Stimulated activated CD4-positive, alpha-beta T cell treated with anti-CD3 and anti-CD28 coated beads, Interleukin-4, amount 100 ng/mL, for 48 hours (primary cell): ENCODE measurements at regions not wholly inside any gene's neighbourhood (a gene's known extent, or its start where the extent isn't known, plus 50 kb on each side); places are given as distances from the start of the nearest gene placed in this dataset.
"Not testable (repeated sequence)": the region's sequence is repeated elsewhere in the genome, so short reads cannot be mapped to it uniquely, and the experiment has no call there.

ENCODE experiments used
- DNase-seq, 2 donors: peaks; one replicate each; pipeline ENCODE4 v3.0.0-alpha.2; 2020; ENCODE audit warnings: low read depth in 2 of 2

DNA sequence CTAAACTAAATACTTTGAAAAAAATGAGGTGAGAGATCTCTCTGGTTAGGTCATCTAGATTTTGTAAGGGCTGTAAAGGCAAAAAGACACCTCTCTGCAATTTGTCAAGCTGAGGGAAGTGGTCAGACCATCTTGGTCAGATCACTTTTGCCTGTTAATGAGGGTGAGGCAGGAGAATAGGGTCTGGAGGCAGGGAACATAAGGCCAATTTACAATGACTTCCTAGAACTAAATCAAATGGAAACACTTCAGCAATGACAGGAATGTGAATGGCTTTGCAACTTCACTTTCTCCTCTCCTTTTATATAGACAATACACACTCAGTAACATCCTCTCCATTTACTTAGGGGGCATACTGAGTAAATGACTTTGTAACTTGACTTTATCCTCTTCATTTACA is 1653.4 kb downstream of the SLITRK5 start:
- no peak for DNase-seq

DNA sequence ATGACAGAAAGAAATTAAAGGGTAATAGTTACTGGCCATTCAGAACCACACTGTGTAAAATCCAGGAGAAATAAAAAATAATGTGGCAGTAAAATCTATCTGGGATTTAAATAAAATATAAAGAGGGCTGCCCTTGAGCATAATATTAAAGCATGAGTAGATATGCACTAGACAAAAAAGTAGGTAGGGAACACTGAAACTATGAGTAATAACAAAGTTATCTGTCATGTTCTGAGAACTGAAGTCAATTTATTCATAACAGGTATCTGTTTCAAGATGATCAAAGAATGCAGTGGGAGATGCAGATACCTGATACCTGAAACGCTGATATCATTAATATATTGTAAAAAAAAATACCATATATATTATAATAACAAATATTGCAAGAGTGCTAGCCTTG is 1672.0 kb downstream of the SLITRK5 start:
- DNase-seq, result no peak

DNA sequence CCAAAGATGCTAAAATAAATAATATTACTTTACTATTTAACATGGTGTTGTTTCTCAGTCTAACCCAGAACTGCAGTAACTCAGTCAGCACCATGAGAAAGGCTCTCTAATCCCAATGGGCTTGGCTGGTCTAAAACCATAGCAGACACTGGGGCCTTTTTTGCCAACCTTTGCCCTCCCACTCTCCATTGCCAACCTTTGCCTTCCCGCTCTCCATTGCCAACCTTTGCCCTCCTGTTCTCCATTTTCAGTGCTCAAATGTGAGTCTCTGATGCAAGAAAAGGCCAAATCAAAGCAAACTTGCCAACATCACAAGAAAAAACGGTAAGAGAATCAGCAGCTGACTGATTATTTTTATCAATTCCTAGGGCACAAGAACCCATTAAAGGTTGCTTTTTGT is 1681.2 kb downstream of the SLITRK5 start:
- no peak for DNase-seq

DNA sequence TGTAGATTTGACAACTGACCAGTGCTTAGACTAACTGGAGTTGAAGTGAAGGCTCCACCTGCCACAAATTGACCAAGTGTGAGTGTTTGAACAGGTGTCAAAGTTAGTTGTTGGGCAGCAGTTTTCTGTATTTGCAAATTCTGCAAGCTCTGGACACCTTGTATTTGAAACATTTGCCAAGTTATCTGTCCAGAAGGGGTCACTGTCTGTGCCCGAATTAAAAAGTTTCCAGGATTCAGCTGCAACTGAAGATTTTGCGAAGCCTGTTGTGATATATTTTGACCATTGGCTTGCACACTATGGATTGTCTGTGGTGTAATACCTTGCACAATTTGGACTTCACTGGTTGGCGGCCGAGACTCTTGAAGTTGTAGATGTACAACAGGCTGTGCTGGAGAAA is 1690.7 kb downstream of the SLITRK5 start:
- no peak for DNase-seq

DNA sequence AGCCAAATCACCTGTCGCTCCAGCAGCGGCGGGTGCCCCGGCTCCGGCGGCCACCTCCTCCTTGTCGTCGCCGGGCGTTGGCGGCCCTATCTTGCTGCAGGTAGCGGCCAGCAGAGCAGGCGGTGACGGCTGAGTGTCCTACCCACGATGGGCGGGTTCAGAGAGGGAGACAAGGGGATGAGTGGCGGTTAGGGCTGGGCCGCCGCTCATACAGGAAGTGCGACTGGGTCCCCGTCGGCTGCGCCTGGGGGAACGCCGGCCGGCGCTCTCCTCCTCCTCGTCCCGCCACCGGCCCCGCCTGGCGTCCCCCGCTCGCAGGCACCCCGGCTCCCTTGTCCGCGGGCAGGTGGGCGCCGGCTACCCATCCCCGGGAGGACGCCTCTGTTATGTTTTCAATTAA is 1692.0 kb downstream of the SLITRK5 start:
- no peak for DNase-seq

DNA sequence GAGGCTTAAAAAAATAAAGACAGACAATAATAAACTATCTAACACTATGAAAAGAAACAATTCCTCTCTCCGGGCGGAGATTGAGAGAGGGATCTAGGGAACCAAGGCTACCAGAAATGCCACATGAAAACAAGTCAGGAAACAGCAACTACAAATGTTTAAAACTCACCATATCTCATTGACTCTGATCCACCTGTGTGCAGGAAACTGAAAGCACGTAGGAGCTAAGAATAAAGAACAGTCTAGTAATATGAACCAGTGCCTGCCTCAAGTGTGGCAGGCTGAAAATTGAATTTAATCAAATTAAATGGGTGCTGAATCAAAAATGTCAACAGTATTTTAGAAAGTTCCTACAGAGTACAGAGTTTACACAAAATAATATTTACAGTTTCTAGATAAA is 1701.0 kb downstream of the SLITRK5 start:
- DNase-seq, result no peak

DNA sequence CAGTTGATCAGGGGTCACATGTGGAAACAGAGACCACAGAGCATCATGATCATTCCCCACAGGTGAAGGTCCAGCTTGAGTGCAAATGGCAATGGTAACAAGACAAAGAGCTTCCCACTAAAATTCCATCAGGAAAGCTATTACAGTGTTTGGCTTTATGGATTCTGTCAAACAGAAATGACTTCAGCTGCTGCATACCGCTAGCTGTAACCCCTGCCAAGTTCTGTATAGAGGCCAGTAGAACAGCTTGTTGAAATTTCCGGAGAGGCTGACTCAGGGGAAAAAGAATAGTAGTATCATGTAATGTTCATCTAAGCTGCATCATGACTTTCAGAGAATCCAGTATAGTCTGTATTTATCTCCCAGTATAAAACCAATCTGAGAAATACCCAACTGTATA is 1704.7 kb downstream of the SLITRK5 start:
- DNase-seq, result no peak

DNA sequence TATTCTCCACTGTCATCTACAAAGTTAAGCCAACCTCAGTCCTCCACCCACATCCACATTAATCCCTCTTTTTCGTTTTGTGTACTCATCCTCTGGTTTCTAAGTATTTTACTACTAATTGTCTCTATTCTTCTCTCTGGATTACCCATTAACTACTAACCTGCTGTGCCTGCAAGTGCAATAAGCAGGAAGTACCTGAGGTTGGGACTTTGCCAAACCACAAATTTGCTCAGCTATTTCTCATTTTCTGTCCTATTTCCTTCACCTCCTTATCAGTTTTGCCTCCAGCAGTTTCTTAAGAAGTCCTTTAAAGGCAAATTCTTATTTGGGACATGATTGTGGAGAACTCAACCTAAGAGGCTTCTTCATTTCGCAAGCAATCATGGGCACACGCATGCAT is 1708.9 kb downstream of the SLITRK5 start:
- no peak for DNase-seq

DNA sequence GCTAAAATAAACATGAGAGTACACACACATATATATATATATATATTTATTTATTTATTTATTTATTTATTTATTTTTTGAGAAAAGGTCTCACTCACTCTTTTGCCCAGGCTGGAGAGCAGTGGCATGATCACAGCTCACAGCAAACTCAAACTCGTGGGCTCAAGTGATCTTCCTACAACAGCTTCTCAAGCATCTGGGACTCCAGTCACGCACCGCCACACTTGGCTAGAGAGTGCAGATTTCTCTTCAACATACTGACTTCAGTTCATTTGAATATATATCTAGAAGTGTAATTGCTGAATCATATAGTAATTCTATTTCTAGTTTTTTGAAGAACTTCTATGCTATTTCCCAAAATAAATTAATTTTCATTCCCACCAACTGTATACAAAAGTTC is 1711.8 kb downstream of the SLITRK5 start:
- no peak for DNase-seq

DNA sequence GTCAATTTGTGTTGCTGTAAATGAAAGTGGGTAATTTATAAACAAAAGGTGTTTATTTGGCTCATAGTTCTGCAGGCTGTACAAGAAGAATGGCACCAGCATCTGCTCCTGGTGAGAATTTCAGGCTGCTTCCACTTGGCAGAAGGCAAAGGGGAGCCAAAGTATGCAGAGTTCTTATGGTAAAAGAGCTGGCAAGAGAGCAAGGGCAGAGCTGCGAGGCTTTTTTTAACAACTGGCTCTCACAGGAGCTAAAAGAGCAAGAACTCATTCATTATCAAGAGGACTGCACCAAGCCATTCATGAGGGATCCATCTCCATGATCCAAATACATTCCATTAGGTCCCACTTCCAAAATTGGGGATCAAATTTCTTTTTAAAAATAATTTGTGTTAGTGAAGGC is 1712.7 kb downstream of the SLITRK5 start:
- DNase-seq, result no peak

DNA sequence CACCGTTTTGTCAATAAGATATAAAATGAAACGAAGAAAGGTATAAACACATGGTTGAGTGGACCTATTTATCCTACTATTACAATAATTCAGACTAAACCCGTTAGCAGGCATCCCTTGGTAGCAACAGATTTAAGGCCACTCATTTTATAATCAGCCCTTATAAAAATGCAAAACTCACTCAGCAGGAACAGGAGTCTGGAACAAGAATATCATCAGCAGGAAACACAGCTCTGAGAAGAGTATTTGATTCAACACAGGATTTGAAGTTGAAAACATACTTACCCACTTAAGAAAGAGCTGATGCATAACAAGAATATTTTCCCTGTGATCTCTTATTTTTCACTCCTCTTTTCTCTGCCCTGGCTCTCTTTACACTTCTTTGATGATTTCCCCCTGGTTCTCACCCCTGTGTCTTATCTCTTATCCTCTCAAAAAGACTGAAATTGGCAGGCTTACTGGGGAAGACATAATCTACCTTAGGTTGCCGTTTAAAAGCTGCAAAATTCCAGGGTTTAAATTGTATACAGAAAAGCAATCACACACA is 1722.7 kb downstream of the SLITRK5 start:
- DNase-seq, result no peak

DNA sequence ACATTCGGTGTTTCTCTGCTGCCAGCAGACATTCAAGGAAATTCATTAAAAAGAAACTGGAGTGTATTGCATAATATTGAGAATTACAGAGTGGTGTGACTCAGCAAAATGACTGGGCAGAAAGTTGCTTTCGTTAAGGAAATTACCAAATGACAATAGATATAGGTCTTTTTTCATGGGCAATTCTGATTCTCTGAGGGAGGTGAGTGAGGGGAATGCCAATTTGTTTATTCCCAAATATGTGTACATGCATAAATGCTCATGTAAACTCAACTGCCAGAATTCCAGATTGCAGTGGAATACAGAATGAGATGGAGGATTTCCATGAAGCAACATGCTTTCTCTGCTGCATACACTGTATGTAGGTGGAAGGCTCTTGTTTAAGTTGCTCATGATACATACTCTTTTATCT is 1730.1 kb downstream of the SLITRK5 start:
- DNase-seq, result no peak

DNA sequence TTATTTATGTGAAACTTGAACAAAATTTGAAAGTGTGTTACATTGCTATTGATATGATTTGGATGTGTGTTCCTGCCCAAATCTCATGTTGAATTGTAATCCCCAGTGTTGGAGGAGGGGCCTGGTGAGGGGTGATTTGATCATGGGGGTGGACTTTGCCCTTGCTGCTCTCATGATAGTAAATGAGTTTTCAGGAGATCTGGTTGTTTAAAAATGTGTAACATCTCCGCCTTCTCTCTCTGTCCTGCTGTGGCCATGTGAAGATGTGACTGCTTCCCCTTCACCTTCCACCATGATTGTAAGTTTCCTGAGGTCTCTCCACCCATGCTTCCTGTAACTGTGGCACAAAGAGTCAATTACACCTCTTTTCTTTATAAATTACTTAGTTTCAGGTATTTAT is 1731.0 kb downstream of the SLITRK5 start:
- DNase-seq, result no peak

DNA sequence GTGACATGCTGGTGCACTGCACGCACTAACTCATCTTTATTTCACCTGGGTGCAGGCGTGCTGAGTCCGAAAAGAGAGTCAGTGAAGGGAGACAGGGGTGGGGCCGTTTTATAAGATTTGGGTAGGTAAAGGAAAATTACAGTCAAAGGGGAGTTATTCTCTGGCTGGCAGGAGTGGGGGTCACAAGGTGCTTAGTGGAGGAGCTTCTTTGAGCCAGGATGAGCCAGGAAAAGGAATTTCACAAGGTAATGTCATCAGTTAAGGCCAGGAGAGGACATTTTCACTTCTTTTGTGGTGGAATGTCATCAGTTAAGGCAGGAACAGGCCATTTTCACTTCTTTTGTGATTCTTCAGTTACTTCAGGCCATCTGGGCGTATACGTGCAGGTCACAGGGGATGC is 1734.9 kb downstream of the SLITRK5 start:
- DNase-seq, result not testable (repeated sequence)

DNA sequence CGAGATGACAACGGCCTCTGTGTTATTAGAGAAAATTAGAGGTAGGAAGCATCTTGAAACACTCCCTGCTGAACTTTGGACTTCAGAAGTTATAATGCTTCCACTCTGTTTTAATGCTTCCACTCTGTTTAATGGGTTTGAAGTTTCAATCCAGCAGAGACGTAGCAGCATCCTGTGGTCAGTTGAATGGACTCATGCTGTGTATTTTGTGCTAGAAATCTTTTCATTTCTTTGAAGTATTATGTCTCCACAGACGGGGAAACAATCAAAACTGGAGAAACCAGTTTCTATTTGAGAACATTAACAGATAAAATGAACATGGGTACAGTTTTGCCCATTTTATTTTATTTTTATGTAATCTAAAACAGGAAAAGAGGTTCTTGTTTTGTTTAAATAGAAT is 1736.2 kb downstream of the SLITRK5 start:
- no peak for DNase-seq

DNA sequence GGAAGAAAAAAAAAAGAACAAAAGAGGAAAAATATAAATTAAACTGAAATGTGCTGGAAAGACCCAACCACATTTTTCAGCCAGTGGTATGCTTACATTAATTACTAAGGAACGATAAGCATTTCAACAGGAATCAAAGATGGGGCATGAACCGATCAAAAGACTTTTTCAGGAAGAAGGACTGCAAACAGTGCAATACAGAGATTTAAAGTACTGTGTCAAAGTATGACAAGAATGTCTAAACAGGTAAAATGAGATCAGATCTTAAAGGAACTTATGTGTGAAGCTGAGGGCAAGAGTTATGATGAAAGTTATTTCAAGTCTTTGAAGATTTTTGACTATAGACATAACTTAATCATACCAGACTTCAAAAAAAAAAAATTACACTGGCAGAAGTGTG is 1761.8 kb downstream of the SLITRK5 start:
- no peak for DNase-seq

DNA sequence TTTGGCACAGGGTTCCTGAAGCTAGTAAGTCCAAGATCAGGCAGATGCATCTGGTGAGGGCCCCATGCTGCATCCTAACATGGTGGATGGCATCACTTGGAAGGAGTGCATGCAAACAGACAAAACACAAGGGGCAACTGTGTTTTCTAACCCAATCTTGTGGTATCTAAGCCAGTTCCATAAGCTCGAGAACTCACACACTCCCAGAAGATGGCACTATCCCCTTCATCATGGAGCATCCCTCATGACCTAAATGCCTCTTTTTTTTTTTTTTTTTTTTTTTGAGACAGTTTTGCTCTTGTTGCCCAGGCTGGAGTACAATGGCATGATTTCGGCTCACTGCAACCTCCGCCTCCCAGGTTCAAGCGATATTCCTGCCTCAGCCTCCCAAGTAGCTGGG is 1763.5 kb downstream of the SLITRK5 start:
- not testable (repeated sequence) for DNase-seq

DNA sequence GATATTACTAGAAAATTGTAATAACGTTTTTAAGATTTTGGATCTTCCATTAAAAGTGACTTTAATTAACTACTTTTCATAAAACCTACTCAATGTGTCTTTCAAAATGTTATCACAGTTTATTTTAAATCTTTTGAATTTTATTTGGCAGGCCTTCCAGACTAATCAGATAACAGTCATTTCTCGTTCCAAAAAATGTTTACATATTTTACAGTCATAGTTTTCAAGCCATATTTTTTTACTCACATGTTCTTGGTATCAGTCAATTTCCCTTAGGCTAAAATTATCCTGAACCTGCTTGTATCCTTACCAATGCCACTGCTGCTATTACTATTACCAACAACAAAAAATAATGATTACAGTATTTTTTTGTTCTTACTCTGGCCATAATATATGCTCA is 1783.5 kb downstream of the SLITRK5 start:
- DNase-seq, result no peak

DNA sequence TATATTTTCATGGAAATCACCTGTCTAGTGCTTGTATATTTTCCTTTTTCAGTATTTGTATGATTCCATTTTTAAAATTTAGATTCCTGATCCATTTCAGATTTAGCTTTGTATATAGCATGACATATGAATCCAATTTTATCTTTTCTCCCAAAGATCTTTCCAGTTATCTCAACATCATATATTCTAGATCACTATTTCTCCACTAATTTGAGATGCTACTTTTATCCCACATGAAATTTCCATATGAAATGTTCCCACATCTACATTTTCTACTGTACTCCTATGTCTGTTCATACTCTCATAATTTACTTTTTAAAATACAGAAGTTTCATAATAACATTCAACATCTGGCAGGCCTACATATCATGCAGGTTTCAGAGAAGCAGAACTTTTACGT is 1784.1 kb downstream of the SLITRK5 start:
- no peak for DNase-seq

DNA sequence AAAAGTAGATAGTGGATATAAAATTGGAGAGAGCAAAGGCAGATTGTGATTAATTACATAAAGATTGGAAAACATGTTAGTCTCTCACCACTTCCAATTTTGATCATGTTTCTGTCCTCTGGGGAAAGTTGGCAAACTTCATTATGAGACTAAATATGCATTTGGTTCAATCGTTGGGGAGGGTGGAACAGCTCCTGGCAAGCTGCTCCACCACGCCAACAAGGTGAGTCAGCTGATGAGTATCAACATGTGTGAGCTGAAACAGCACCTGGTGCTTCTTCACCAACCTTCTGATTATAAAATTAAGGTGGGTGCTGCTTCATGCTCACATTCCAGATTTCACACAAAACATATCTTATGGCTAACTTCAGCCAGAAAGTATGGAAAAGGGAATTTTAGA is 1784.6 kb downstream of the SLITRK5 start:
- no peak for DNase-seq

DNA sequence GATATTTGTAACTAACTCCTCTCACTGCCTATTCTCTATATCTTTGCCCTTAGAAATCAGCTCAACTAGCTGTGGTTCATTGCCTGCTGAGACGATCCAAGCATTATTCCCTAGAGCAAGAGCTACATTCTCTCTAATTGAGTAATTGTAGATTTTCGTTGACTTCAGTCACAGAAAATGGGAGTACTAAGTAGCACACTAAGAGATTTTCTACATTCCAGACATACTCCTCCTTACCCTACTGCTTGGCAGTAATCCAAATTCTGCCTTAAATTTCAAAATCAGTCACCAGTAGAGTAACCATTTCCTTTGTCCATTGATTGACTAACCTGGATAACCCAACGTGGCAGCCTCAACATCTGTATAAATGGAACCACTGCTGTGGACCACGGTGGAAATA is 1786.8 kb downstream of the SLITRK5 start:
- DNase-seq, result no peak

DNA sequence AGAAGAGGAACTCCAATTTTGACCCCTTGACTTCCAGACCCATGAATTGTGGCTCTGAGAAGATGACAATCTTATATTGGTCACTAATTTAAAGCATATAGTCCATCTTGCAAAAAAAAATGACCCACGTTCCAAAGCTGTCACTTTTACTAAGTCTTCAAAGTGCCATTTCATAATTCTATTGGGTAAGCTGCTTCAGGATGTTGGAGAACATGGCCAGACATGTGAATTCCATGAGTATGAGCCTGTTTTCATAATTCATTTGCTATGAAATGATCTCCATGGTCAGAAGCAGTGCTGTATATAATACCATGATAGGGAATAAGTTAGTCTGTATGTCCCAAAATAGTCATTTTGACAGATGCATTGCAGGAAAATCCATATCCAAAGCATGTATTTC is 1787.3 kb downstream of the SLITRK5 start:
- no peak for DNase-seq

DNA sequence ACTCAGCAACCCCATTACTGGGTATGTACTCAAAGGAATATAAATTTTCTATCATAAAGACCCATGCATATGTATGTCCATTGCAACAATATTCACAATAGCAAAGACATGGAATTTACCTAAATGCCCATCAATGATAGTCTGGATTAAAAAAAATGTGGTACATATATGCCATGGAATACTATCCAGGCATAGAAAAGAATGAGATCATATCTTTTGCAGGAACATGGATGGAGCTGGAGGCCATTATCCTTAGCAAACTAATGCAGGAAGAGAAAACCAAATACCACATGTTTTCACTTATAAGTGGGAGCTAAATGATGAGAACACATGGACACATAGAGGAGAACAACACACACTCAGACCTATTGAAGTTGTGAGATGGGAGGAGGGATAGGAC is 1789.7 kb downstream of the SLITRK5 start:
- DNase-seq, result not testable (repeated sequence)

DNA sequence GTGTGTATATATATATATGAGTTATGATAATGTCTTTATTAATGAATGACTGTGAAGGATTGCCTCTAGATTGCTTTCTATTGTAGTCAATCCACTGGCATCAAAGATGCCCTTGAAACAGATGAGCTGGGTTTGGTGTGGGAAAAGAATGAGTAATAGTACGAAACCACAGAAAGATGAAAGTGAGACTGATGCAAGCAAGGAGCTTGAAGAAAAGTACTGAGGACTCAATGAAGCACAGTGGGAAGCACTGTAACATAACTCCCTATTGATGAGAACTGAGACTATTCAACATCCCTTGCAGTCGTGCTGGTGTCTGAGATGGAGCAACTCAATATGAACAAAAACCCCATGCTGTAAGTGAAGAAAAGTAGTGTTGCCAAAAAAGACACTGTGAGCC is 1794.2 kb downstream of the SLITRK5 start:
- DNase-seq, result no peak

DNA sequence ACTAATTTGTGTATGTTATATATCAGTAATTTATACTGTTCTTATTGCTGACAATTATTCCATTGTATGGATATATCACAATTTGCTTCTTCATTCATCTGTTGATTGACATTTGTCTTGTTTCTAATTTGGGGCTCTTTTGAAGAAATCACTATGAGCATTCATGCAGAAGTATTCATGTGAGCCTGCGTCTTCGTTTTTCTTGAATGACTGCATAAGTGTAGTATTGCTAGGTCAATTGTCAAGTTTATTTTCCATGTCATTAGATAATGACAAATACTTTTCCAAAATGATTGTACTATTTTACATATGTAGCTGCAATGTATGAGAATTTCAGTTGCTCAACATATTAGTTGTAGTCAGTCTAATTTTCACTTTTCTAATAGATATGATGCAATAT is 1796.9 kb downstream of the SLITRK5 start:
- no peak for DNase-seq
